BLaER1 (cell line): ENCODE measurements at regions not wholly inside any gene's neighbourhood (a gene's known extent, or its start where the extent isn't known, plus 50 kb on each side); places are given as distances from the start of the nearest gene placed in this dataset.

Experiments used
- H3K27ac ChIP-seq: shearing (Covaris generic); formaldehyde crosslinking; 2 replicates; pipeline ENCODE4 v1.8.1; 2022
- H3K27me3 ChIP-seq: shearing (Covaris generic); formaldehyde crosslinking; 2 replicates; pipeline ENCODE4 v1.8.1; 2022
- H3K36me3 ChIP-seq: shearing (Covaris generic); formaldehyde crosslinking; 2 replicates; pipeline ENCODE4 v1.8.1; 2022
- H3K4me1 ChIP-seq: shearing (Covaris generic); formaldehyde crosslinking; 2 replicates; pipeline ENCODE4 v1.8.1; 2022
- H3K4me2 ChIP-seq: shearing (Covaris generic); formaldehyde crosslinking; 2 replicates; pipeline ENCODE4 v1.8.1; 2022
- H3K4me3 ChIP-seq: shearing (Covaris generic); formaldehyde crosslinking; 2 replicates; pipeline ENCODE4 v1.8.1; 2022
- H3K9ac ChIP-seq: shearing (Covaris generic); formaldehyde crosslinking; 2 replicates; pipeline ENCODE4 v1.8.1; 2022
- H3K9me3 ChIP-seq: shearing (Covaris generic); formaldehyde crosslinking; 2 replicates; pipeline ENCODE4 v1.8.1; 2022
- H4K20me1 ChIP-seq: shearing (Covaris generic); formaldehyde crosslinking; 2 replicates; pipeline ENCODE4 v1.8.1; 2022
- Cebpa-rat ChIP-seq: shearing (Covaris generic); IDR thresholded peaks from 2 replicates; pipeline ENCODE4 v1.8.1; 2022

GRCh38 chr9:109723781-109724180 lies 56.2 kb upstream of the PALM2AKAP2 start:
- Histone ChIP-seq H3K4me3 (no peak overlapping the region), H3K4me1 (no peaks in the 10 kb centered on the region), H3K27ac (no peak overlapping the region), H3K9me3 (no peaks in the 10 kb centered on the region), H3K27me3 (no peaks in the 10 kb centered on the region), H3K4me2 (no peak overlapping the region), H3K36me3 (no peaks in the 10 kb centered on the region), H4K20me1 (no peaks in the 10 kb centered on the region), H3K9ac (no peak overlapping the region)
- no peak for TF ChIP-seq Cebpa-rat

- H3K4me2 ChIP-seq: no peak overlapping the region
- H3K27me3 ChIP-seq: no peaks in the 10 kb centered on the region
- no peaks in the 10 kb centered on the region for H4K20me1 ChIP-seq
- no peaks in the 10 kb centered on the region for H3K4me1 ChIP-seq
- H3K4me3 ChIP-seq: no peak overlapping the region
- H3K9me3 ChIP-seq: no peaks in the 10 kb centered on the region
- no peaks in the 10 kb centered on the region for H3K36me3 ChIP-seq
- H3K9ac ChIP-seq: no peak overlapping the region
- no peak for TF ChIP-seq Cebpa-rat
- H3K27ac ChIP-seq: no peak overlapping the region
Measured at GRCh38 chr9:109725460-109725859, 54.5 kb upstream of the PALM2AKAP2 start.

- H3K9me3 ChIP-seq: no peaks in the 10 kb centered on the region
- no peak overlapping the region for H3K9ac ChIP-seq
- H3K36me3 ChIP-seq: no peaks in the 10 kb centered on the region
- TF ChIP-seq Cebpa-rat: no peak
- H3K4me3 ChIP-seq: no peak overlapping the region
- H3K4me1 ChIP-seq: no peaks in the 10 kb centered on the region
- no peak overlapping the region for H3K4me2 ChIP-seq
- no peaks in the 10 kb centered on the region for H3K27me3 ChIP-seq
- H4K20me1 ChIP-seq: no peaks in the 10 kb centered on the region
- no peak overlapping the region for H3K27ac ChIP-seq
Measured at GRCh38 chr9:109726119-109726518, 53.9 kb upstream of the PALM2AKAP2 start.

- H3K27me3 ChIP-seq: no peaks in the 10 kb centered on the region
Measured at GRCh38 chr9:109728686-109729300, 51.2 kb upstream of the PALM2AKAP2 start.

GRCh38 chr9:109729513-109729912 lies 50.5 kb upstream of the PALM2AKAP2 start:
- H3K4me3 ChIP-seq: no peak overlapping the region

More at GRCh38 chr9:109728686-109729300, 51.2 kb upstream of the PALM2AKAP2 start:
- Histone ChIP-seq H3K9me3 (no peaks in the 10 kb centered on the region), H3K4me3 (no peak overlapping the region), H3K36me3 (no peaks in the 10 kb centered on the region), H3K4me2 (no peak overlapping the region), H3K4me1 (no peaks in the 10 kb centered on the region), H4K20me1 (no peaks in the 10 kb centered on the region), H3K9ac (no peak overlapping the region), H3K27ac (no peak overlapping the region)
- no peak for TF ChIP-seq Cebpa-rat

More at GRCh38 chr9:109729513-109729912, 50.5 kb upstream of the PALM2AKAP2 start:
- Histone ChIP-seq H3K4me2 (no peak overlapping the region), H3K9ac (no peak overlapping the region), H4K20me1 (no peaks in the 10 kb centered on the region), H3K4me1 (no peaks in the 10 kb centered on the region), H3K9me3 (no peaks in the 10 kb centered on the region), H3K36me3 (no peaks in the 10 kb centered on the region), H3K27me3 (no peaks in the 10 kb centered on the region), H3K27ac (no peak overlapping the region)
- TF ChIP-seq Cebpa-rat: no peak
